COLO829 (cell line): ENCODE measurements at regions not wholly inside any gene's neighbourhood (a gene's known extent, or its start where the extent isn't known, plus 50 kb on each side); places are given as distances from the start of the nearest gene placed in this dataset.
"Not testable (repeated sequence)": the region's sequence is repeated elsewhere in the genome, so short reads cannot be mapped to it uniquely, and the experiment has no call there.

Experiments
- DNase-seq: peaks from one replicate; pipeline ENCODE4 v3.0.0; 2012; ENCODE audit warnings: low spot score

DNA sequence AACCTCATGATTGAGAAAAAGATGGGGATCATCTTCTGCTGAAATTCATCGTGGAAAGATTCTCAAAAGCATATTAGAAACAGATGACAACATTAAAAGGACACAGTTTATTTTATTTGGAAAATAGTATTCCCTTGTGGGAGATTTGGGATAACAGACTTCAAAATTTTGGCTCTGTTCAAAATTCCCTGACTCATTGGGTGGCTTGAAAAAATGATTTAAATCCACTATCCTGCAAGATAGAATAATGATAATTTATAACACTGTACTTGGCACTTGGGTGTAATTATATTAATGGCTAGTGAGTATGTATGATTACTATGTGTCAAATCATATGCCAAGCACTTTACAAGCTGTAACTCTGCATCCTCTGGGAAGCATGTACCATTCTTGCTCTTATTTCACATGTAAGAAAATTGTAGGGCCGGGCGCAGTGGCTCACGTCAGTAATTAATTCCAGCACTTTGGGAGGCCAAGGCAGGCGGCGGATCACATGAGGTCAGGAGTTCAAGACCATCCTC is 128.8 kb downstream of the LMNTD1 start:
- no peak for DNase-seq

- DNase-seq = no peak
Measured at GRCh38 chr12:25423355-25424050, 129.6 kb downstream of the LMNTD1 start.

DNA sequence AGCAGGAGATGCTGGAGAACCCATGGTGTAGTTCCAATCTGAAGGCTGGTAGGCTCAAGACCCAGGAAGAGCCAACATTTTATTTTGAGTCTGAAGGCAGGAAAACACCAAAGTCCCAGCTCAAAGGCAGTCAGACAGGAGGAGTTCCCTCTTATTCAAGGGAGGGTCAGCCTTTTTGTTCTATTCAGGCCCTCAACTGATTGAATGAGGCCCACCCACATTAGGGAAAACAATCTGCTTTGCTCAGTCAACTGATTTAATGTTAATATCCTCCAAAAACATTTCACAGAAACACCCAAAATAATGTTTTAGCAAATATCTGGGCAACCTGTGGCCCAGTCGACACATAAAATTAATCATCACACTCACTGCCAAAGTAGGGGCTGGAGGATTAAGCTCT is 130.8 kb downstream of the LMNTD1 start:
- no peak for DNase-seq

- no peak for DNase-seq
Measured at GRCh38 chr12:25421651-25422167, 131.4 kb downstream of the LMNTD1 start.

DNA sequence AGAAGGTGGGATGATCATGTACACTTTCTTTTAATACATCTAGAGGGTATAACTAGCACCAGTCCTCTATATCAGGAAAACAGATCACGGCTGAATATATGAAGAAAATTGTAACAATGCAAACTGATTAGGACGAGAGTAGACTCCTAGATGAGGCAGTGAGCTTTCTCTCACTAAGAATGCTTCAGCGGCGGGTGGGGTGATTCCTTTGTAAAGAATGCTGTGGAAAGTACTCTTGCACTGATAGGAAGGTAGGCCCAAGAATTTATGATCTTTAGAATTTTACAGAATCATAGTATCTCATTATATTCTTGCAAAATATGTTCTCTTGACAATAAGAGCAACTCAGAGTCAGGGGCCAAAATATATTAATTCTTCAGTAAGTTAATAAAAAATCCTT is 133.0 kb downstream of the LMNTD1 start:
- DNase-seq = no peak

DNA sequence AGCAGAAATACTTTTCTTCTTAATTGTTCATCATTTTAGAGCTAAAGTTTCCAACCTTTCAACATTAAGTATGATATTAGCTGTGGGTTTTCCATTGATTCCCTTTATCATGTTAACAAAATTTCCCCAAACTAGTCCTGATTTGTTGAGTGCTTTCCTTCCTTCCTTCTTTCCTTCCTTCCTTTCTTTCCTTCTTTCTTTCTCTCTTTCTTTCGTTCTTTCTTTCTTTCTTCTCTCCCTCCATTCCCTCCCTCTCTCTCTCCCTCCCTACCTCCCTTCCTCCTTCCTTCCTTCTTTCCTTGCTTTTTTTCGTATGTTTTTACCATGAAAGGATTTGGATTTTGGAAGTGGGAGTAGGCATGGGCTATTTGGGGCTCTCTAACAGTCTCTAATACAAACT is 133.5 kb downstream of the LMNTD1 start:
- no peak for DNase-seq

- no peak for DNase-seq
Measured at GRCh38 chr12:25417071-25417470, 136.0 kb downstream of the LMNTD1 start.

GRCh38 chr12:25416516-25416915 is 136.6 kb downstream of the LMNTD1 start:
- no peak for DNase-seq

- no peak for DNase-seq
Measured at GRCh38 chr12:25415004-25415403, 138.1 kb downstream of the LMNTD1 start.

DNA sequence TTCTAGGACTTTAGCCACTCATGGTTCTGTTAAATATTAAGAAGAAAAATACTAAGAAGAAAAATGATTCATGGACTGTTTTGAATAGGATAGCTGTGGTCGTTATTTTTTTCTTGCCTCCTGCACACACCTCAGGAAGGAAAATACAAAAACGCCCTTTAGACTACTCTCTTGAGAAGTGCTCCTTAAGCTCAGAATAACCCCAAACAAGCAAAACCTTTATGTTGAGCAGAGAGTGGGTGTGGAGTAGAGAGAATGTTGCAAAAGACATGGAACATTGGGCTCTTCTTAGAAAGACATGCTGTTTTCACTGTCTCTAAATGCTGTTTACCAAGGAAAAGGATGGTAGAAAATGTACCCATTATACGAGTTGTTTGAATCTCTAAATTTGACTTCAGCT is 140.3 kb downstream of the LMNTD1 start:
- peak; percentile 50 for DNase-seq

- no peak for DNase-seq
Measured at GRCh38 chr12:25404955-25405354, 148.1 kb downstream of the LMNTD1 start.

- DNase-seq = no peak
Measured at GRCh38 chr12:25401547-25402345, 151.0 kb upstream of the KRAS start.

GRCh38 chr12:25397001-25397400 is 146.3 kb upstream of the KRAS start:
- no peak for DNase-seq

- no peak for DNase-seq
Measured at GRCh38 chr12:25395227-25395626, 144.5 kb upstream of the KRAS start.

DNA sequence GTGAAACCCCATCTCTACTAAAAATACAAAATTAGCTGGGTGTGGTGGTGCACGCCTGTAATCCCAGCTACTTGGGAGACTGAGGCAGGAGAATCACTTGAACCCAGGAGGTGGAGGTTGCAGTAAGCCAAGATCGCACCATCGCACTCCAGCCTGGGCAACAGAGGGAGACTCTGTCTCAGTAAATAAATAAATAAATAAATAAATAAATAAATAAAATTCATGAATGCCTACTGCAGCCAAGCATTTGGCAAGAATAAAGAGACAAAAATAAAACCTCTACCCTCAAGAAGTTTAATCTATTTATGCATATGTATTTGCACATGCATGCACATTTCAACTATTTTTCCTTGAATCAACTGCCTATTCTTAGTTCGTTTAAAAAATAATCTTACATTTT is 144.0 kb upstream of the KRAS start:
- DNase-seq = not testable (repeated sequence)

GRCh38 chr12:25394025-25394424 is 143.3 kb upstream of the KRAS start:
- DNase-seq = no peak

- not testable (repeated sequence) for DNase-seq
Measured at GRCh38 chr12:25391346-25391745, 140.6 kb upstream of the KRAS start.

DNA sequence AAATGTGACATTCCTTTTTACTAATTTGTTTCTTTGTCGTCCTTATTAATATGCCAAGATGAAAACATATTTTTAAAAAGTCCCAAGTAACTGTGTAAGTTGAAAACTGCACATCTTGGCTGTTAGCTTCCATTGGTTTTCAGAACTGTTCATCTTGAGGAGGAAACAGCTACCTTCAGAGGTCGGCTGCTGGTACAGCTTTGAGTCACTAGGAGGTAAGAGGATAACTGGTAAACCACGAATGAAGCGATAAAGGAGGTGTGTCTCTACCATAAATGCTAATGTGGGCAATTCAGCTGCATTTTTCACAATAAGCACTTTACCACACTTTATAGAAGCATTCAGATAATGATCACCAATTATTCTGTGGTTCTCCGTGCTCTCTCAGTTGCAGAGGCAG is 137.5 kb upstream of the KRAS start:
- DNase-seq = no peak

DNA sequence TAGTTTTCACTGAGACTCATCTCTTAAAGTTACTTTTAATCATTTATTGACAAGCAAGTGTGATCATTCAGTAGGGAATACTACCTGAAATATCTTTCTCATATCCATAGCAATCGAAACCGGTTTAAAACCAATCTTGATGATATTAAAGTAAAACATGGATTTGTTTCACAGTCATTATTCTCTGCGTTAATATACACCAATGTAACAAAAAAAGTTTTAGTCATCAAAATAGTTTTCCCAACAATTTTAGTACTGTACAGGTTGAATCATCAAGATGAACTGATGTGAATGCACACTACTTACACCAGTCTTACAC is 137.0 kb upstream of the KRAS start:
- DNase-seq = no peak

DNA sequence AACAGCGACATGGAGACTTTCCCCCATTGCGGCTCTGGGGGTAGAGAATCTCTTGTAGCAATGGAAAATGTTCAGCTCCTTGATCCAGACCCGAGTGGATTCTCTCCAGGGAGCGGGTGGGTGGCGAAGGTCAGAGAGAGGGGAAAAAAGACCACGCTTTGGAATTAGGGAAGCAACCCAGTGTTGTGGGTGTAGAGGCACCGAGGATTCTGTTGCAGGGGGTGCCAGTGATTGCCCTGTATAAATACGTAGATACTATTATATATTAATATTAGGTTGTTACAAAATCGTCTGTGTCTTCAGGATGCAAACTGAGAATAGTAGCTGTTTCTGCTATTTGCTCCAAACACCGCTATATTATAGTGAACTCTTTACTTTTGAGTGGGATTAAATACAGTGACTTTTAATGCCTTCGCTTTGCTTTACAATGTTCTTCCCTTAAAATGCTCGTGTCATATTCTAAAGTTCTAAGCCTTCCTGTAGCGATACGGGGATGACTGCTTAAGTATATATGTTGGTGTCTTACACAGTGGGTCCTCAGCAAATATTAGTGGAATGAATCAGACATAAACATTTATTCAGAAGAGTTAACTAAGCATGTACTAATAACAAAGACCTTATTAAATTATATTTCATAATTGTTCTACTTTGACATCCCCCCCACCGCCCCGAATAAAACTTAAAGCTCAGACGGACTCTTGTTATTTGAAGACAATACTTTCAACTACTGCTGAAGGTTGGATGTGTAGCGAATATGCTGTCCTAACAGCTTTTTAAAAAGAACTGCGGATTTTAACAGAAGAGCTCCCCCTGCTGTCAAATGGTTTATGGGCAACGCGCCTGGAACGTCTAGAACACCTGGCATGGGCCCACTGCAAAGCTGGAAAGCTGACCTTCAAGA is 136.4 kb upstream of the KRAS start:
- peak; percentile 63 for DNase-seq

DNA sequence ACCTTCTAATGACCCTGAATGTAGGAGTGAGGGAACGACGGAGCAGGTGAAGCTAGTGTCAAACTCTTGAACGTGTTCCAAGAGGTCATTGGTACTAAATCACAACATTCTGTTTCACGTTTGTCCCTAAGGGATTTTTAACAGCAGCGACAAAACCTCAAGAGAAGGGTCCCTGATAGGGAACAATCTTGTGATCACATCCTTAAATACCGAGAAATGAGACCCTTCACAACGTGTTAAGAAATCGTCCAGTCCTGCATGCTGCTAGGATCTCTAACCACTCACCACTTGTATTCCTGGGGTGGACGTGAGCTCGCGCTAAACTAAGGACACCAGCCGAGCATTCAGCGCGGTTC is 134.1 kb upstream of the KRAS start:
- no peak for DNase-seq
